HFF-Myc (cell line): ENCODE measurements at regions not wholly inside any gene's neighbourhood (a gene's known extent, or its start where the extent isn't known, plus 50 kb on each side); places are given as distances from the start of the nearest gene placed in this dataset.

Source experiments
- DNase-seq: peaks from one replicate; pipeline ENCODE4 v3.0.0-alpha.2; 2011; ENCODE audit warnings: low read depth; ENCODE audit errors: extremely low read depth
- H3K4me3 ChIP-seq: replicated peaks from 2 replicates; pipeline ENCODE4 v1.5.1; 2011; ENCODE audit warnings: low read depth, mild to moderate bottlenecking, control low read depth, low read length
- CTCF ChIP-seq: IDR thresholded peaks from 2 replicates; pipeline ENCODE4 v1.5.1; 2012; ENCODE audit warnings: mild to moderate bottlenecking, low read depth, low read length, control low read depth; ENCODE audit errors: missing control alignments

- no peak overlapping the region for H3K4me3 ChIP-seq
- no peak for DNase-seq
- no peak for TF ChIP-seq CTCF
Measured at GRCh38 chr5:72648480-72648879, 141.3 kb upstream of the ZNF366 start.

- H3K4me3 ChIP-seq = no peak overlapping the region
- DNase-seq = no peak
- no peak for TF ChIP-seq CTCF
Measured at GRCh38 chr5:72647806-72648205, 140.6 kb upstream of the ZNF366 start.

GRCh38 chr5:72646246-72646866 lies 139.1 kb upstream of the ZNF366 start:
- DNase-seq = no peak
- no peak for TF ChIP-seq CTCF
- no peak overlapping the region for H3K4me3 ChIP-seq

- no peak for TF ChIP-seq CTCF
- no peak overlapping the region for H3K4me3 ChIP-seq
- no peak for DNase-seq
Measured at GRCh38 chr5:72645064-72645846, 138.0 kb upstream of the ZNF366 start.

GRCh38 chr5:72644296-72644695 lies 137.1 kb upstream of the ZNF366 start:
- TF ChIP-seq CTCF = no peak
- no peak overlapping the region for H3K4me3 ChIP-seq
- no peak for DNase-seq

- no peak for DNase-seq
- no peak for TF ChIP-seq CTCF
- H3K4me3 ChIP-seq = no peak overlapping the region
Measured at GRCh38 chr5:72641164-72641563, 134.0 kb upstream of the ZNF366 start.
